ENCODE measurements at regions not wholly inside any gene's neighbourhood (a gene's known extent, or its start where the extent isn't known, plus 50 kb on each side); places are given as distances from the start of the nearest gene placed in this dataset.

DNA sequence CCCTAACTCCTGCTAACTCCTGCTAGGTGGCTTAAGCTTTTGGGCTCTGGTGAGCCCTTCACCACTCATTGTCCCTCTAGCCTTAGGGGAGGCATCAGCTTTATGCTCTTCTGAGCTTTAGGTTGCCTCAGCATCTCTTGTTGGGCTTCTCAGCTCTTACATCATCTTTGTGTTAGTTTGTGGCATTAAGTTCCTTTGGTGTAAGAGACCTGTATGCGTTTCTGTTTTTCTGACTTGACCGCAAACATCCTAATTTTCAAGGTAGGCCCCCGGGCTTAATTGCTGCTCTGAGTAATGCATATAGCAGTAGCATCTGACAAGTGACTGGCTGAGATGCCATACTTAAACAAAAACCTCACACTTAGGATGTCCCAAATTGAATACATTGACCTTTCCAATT, 287.8 kb upstream of the TUT7 start:
- TF ChIP-seq, protein P1, sequence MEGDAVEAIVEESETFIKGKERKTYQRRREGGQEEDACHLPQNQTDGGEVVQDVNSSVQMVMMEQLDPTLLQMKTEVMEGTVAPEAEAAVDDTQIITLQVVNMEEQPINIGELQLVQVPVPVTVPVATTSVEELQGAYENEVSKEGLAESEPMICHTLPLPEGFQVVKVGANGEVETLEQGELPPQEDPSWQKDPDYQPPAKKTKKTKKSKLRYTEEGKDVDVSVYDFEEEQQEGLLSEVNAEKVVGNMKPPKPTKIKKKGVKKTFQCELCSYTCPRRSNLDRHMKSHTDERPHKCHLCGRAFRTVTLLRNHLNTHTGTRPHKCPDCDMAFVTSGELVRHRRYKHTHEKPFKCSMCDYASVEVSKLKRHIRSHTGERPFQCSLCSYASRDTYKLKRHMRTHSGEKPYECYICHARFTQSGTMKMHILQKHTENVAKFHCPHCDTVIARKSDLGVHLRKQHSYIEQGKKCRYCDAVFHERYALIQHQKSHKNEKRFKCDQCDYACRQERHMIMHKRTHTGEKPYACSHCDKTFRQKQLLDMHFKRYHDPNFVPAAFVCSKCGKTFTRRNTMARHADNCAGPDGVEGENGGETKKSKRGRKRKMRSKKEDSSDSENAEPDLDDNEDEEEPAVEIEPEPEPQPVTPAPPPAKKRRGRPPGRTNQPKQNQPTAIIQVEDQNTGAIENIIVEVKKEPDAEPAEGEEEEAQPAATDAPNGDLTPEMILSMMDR (IDR thresholded peaks at IDR 0.05; ENCODE audit: insufficient read depth, low read depth, low read length): no peak
- TF ChIP-seq EZH2 (IDR thresholded peaks at IDR 0.05; ENCODE audit: insufficient read depth, low read length): no peak

Data from astrocyte (in vitro differentiated cells and primary cell).